ENCODE measurements at regions not wholly inside any gene's neighbourhood (a gene's known extent, or its start where the extent isn't known, plus 50 kb on each side); places are given as distances from the start of the nearest gene placed in this dataset.
A peak's percentile ranks its signal among the peaks of the same experiment; 100 is the strongest.
"Not testable (repeated sequence)": the region's sequence is repeated elsewhere in the genome, so short reads cannot be mapped to it uniquely, and the experiment has no call there.

GRCh38 chr2:207229161-207229560, 63.4 kb upstream of the KLF7 start:
- Mint-ChIP-seq H3K4me1 (ENCODE audit: low read depth) (peaks cover 47% of the 10 kb centered on the region), H3K9me3 (no peaks in the 10 kb centered on the region), H3K27ac (no peak overlapping the region), H3K27me3 (ENCODE audit: low read depth) (no peaks in the 10 kb centered on the region), H3K4me3 (no peak overlapping the region), H3K36me3 (ENCODE audit: low read depth) (no peaks in the 10 kb centered on the region)
- no peak for DNase-seq (ENCODE audit: low spot score)

GRCh38 chr2:207230261-207231105, 64.7 kb upstream of the KLF7 start:
- Mint-ChIP-seq H3K36me3 (ENCODE audit: low read depth) (no peaks in the 10 kb centered on the region), H3K4me3 (no peak overlapping the region), H3K27me3 (ENCODE audit: low read depth) (no peaks in the 10 kb centered on the region), H3K4me1 (ENCODE audit: low read depth) (peaks cover 40% of the 10 kb centered on the region), H3K27ac (no peak overlapping the region), H3K9me3 (no peaks in the 10 kb centered on the region)
- DNase-seq (ENCODE audit: low spot score), result no peak

GRCh38 chr2:207231106-207231865, 65.5 kb upstream of the KLF7 start:
- Mint-ChIP-seq H3K36me3 (ENCODE audit: low read depth) (peaks cover 2% of the 10 kb centered on the region), H3K9me3 (no peaks in the 10 kb centered on the region), H3K4me1 (ENCODE audit: low read depth) (peaks cover 39% of the 10 kb centered on the region), H3K27ac (no peak overlapping the region), H3K4me3 (no peak overlapping the region), H3K27me3 (ENCODE audit: low read depth) (no peaks in the 10 kb centered on the region)
- no peak for DNase-seq (ENCODE audit: low spot score)

GRCh38 chr2:207231967-207232366, 66.2 kb upstream of the KLF7 start:
- Mint-ChIP-seq H3K4me3 (no peak overlapping the region), H3K27ac (no peak overlapping the region)
- no peak for DNase-seq (ENCODE audit: low spot score)

GRCh38 chr2:207233141-207233540, 67.4 kb upstream of the KLF7 start:
- not testable (repeated sequence) for DNase-seq (ENCODE audit: low spot score); H3K27ac Mint-ChIP-seq; H3K36me3 Mint-ChIP-seq (ENCODE audit: low read depth); H3K9me3 Mint-ChIP-seq; H3K4me3 Mint-ChIP-seq; H3K27me3 Mint-ChIP-seq (ENCODE audit: low read depth)
- H3K4me1 Mint-ChIP-seq (ENCODE audit: low read depth), result peaks cover 34% of the 10 kb centered on the region

More at GRCh38 chr2:207231967-207232366, 66.2 kb upstream of the KLF7 start:
- H3K9me3 Mint-ChIP-seq, result no peaks in the 10 kb centered on the region
- no peaks in the 10 kb centered on the region for H3K27me3 Mint-ChIP-seq (ENCODE audit: low read depth)
- peaks cover 33% of the 10 kb centered on the region for H3K4me1 Mint-ChIP-seq (ENCODE audit: low read depth)
- H3K36me3 Mint-ChIP-seq (ENCODE audit: low read depth), result peaks cover 2% of the 10 kb centered on the region

GRCh38 chr2:207233731-207234130, 68.0 kb upstream of the KLF7 start:
- H3K36me3 Mint-ChIP-seq (ENCODE audit: low read depth), result peaks cover 6% of the 10 kb centered on the region
- no peak overlapping the region for H3K4me3 Mint-ChIP-seq
- no peak overlapping the region for H3K27ac Mint-ChIP-seq
- H3K27me3 Mint-ChIP-seq (ENCODE audit: low read depth), result no peaks in the 10 kb centered on the region
- H3K9me3 Mint-ChIP-seq, result no peaks in the 10 kb centered on the region
- peaks cover 34% of the 10 kb centered on the region for H3K4me1 Mint-ChIP-seq (ENCODE audit: low read depth)
- no peak for DNase-seq (ENCODE audit: low spot score)

- Mint-ChIP-seq H3K27me3 (ENCODE audit: low read depth) (no peaks in the 10 kb centered on the region), H3K27ac (no peak overlapping the region)
These were observed 69.9 kb upstream of the KLF7 start for GRCh38 chr2:207235621-207236020.

GRCh38 chr2:207236156-207236935, 70.6 kb upstream of the KLF7 start:
- H3K9me3 Mint-ChIP-seq, result no peaks in the 10 kb centered on the region
- H3K4me1 Mint-ChIP-seq (ENCODE audit: low read depth), result peaks cover 19% of the 10 kb centered on the region
- no peak overlapping the region for H3K27ac Mint-ChIP-seq
- H3K4me3 Mint-ChIP-seq, result no peak overlapping the region
- DNase-seq (ENCODE audit: low spot score), result no peak
- H3K27me3 Mint-ChIP-seq (ENCODE audit: low read depth), result no peaks in the 10 kb centered on the region
- peaks cover 6% of the 10 kb centered on the region for H3K36me3 Mint-ChIP-seq (ENCODE audit: low read depth)

More at GRCh38 chr2:207235621-207236020, 69.9 kb upstream of the KLF7 start:
- H3K9me3 Mint-ChIP-seq, result no peaks in the 10 kb centered on the region
- H3K4me3 Mint-ChIP-seq, result no peak overlapping the region
- peaks cover 6% of the 10 kb centered on the region for H3K36me3 Mint-ChIP-seq (ENCODE audit: low read depth)
- H3K4me1 Mint-ChIP-seq (ENCODE audit: low read depth), result peaks cover 27% of the 10 kb centered on the region
- DNase-seq (ENCODE audit: low spot score), result no peak

- peaks cover 21% of the 10 kb centered on the region for H3K4me1 Mint-ChIP-seq (ENCODE audit: low read depth)
- H3K4me3 Mint-ChIP-seq, result no peak overlapping the region
- peak; percentile 75 for DNase-seq (ENCODE audit: low spot score)
- no peaks in the 10 kb centered on the region for H3K9me3 Mint-ChIP-seq
- peaks cover 6% of the 10 kb centered on the region for H3K36me3 Mint-ChIP-seq (ENCODE audit: low read depth)
- no peaks in the 10 kb centered on the region for H3K27me3 Mint-ChIP-seq (ENCODE audit: low read depth)
- peak overlapping the region; percentile 33 for H3K27ac Mint-ChIP-seq
These were observed 73.3 kb upstream of the KLF7 start for GRCh38 chr2:207238831-207239701.

- Mint-ChIP-seq H3K4me3 (no peak overlapping the region), H3K27me3 (ENCODE audit: low read depth) (no peaks in the 10 kb centered on the region), H3K4me1 (ENCODE audit: low read depth) (peaks cover 27% of the 10 kb centered on the region), H3K9me3 (no peaks in the 10 kb centered on the region), H3K27ac (no peak overlapping the region), H3K36me3 (ENCODE audit: low read depth) (peaks cover 6% of the 10 kb centered on the region)
- no peak for DNase-seq (ENCODE audit: low spot score)
These were observed 74.2 kb upstream of the KLF7 start for GRCh38 chr2:207239754-207240494.

GRCh38 chr2:207240649-207241048, 74.9 kb upstream of the KLF7 start:
- Mint-ChIP-seq H3K9me3 (no peaks in the 10 kb centered on the region), H3K4me3 (no peak overlapping the region), H3K27me3 (ENCODE audit: low read depth) (no peaks in the 10 kb centered on the region), H3K36me3 (ENCODE audit: low read depth) (peaks cover 6% of the 10 kb centered on the region), H3K27ac (no peak overlapping the region), H3K4me1 (ENCODE audit: low read depth) (peaks cover 25% of the 10 kb centered on the region)
- DNase-seq (ENCODE audit: low spot score), result peak; percentile 50

GRCh38 chr2:207241198-207241597, 75.5 kb upstream of the KLF7 start:
- H3K27me3 Mint-ChIP-seq (ENCODE audit: low read depth), result no peaks in the 10 kb centered on the region
- no peak overlapping the region for H3K27ac Mint-ChIP-seq
- no peak overlapping the region for H3K4me3 Mint-ChIP-seq
- DNase-seq (ENCODE audit: low spot score), result peak; percentile 83
- H3K4me1 Mint-ChIP-seq (ENCODE audit: low read depth), result peaks cover 21% of the 10 kb centered on the region
- peaks cover 5% of the 10 kb centered on the region for H3K36me3 Mint-ChIP-seq (ENCODE audit: low read depth)
- H3K9me3 Mint-ChIP-seq, result no peaks in the 10 kb centered on the region

All from T-helper 2 cell treated with Interferon-gamma antibody and Interleukin-4, amounts not matched to agents 5 μg/mL and 100 μg/mL, for 36 hours (primary cell).